ENCODE measurements at regions not wholly inside any gene's neighbourhood (a gene's known extent, or its start where the extent isn't known, plus 50 kb on each side); places are given as distances from the start of the nearest gene placed in this dataset.

GRCh38 chr7:52851547-52851946 lies 183.9 kb upstream of the POM121L12 start:
- H4K5ac ChIP-seq (ENCODE audit: low read depth, low read length) = no peak overlapping the region
- H3K79me1 ChIP-seq (ENCODE audit: low read depth in 1 of 2, low read length in 2 of 2) = no peaks in the 10 kb centered on the region
- no peaks in the 10 kb centered on the region for H4K20me1 ChIP-seq (ENCODE audit: insufficient read depth, low read length)
- H3K4me3 ChIP-seq (ENCODE audit: insufficient read depth, low read depth, low read length) = no peak overlapping the region
- POLR2A ChIA-PET (ENCODE audit: unreplicated experiment) = no interaction called here
- no peaks in the 10 kb centered on the region for H3K27me3 ChIP-seq (ENCODE audit: control insufficient read depth, insufficient read depth, low read length)
- H3K4ac ChIP-seq (ENCODE audit: low read depth, low read length) = no peak overlapping the region
- H2BK20ac ChIP-seq (ENCODE audit: low read depth, low read length) = no peak overlapping the region
- intact Hi-C loops (cut with micrococcal nuclease) = no loop called here
- H2BK120ac ChIP-seq (ENCODE audit: low read depth, low read length) = no peak overlapping the region
- no peaks in the 10 kb centered on the region for H3K9me1 ChIP-seq (ENCODE audit: insufficient read depth, low read length)
- TF ChIP-seq POLR2A (IDR thresholded peaks at IDR 0.05; ENCODE audit: low read depth, low read length) = no peak
- no peak for TF ChIP-seq MXI1 (IDR thresholded peaks at IDR 0.05; ENCODE audit: borderline replicate concordance, low read depth, low read length)
- no peak for TF ChIP-seq MAZ (IDR thresholded peaks at IDR 0.05; ENCODE audit: borderline replicate concordance, low read depth, low read length)
- TF ChIP-seq CHD1 (IDR thresholded peaks at IDR 0.05; ENCODE audit: low read depth, low read length) = no peak
- no peak for TF ChIP-seq NFE2L2 (IDR thresholded peaks at IDR 0.05; ENCODE audit: low read depth, low read length)
- peaks cover 8% of the 10 kb centered on the region; the same call in 1 of the 2 replicates for H3K9me3 ChIP-seq (ENCODE audit: control insufficient read depth, insufficient read depth, low read length)
- DNase-seq (no peak), ATAC-seq (ENCODE audit: low read depth) (no peak)
- H3K23ac ChIP-seq (ENCODE audit: low read depth, low read length) = no peak overlapping the region
- in situ Hi-C loops (cut with MboI; ENCODE audit: low sequenced_read_pairs) = no loop called here
- H3K4me1 ChIP-seq (ENCODE audit: control insufficient read depth, insufficient read depth, low read length) = no peaks in the 10 kb centered on the region
- BruUV-seq (replicated peaks) = no TSS peak
- no peaks in the 10 kb centered on the region for H3K36me3 ChIP-seq (ENCODE audit: control insufficient read depth, insufficient read depth, low read length)
- no peak overlapping the region for H3K27ac ChIP-seq (ENCODE audit: insufficient read depth, low read length)
- H2BK5ac ChIP-seq (ENCODE audit: low read depth, low read length, poor library complexity, severe bottlenecking) = no peak overlapping the region
- H2AFZ ChIP-seq (replicated peaks; ENCODE audit: low read length, poor library complexity) = no peak overlapping the region
- dilution Hi-C loops (cut with HindIII; ENCODE audit: low sequenced_read_pairs, unreplicated experiment) = no loop called here
- no peak overlapping the region for H2AK9ac ChIP-seq (replicated peaks; ENCODE audit: low read depth, low read length, poor library complexity)
- no peak overlapping the region for H3K56ac ChIP-seq (ENCODE audit: extremely low read depth, insufficient read depth, low read length)
- H4K8ac ChIP-seq (ENCODE audit: low read depth in 2 of 2, low read length in 2 of 2) = no peak overlapping the region
- H3K4me2 ChIP-seq (ENCODE audit: low read depth, low read length) = no peak overlapping the region
- CTCF ChIA-PET = no interaction called here
- H4K91ac ChIP-seq (ENCODE audit: insufficient read depth, low read depth, low read length) = no peak overlapping the region
- H3K9ac ChIP-seq (ENCODE audit: low read depth, low read length) = no peak overlapping the region
- WGBS, 2 experiments (ENCODE audit: extremely low coverage in 2 of 2, insufficient read length in 1 of 2) = no CpG with 5 or more reads among the region's 2 CpGs
- no peak overlapping the region for H2BK15ac ChIP-seq (ENCODE audit: low read depth, low read length)
- H2AK5ac ChIP-seq (ENCODE audit: low read depth, low read length) = no peak overlapping the region
- H3K14ac ChIP-seq (replicated peaks; ENCODE audit: low read depth, low read length) = no peak overlapping the region
- no peak overlapping the region for H3K18ac ChIP-seq (ENCODE audit: low read depth, low read length)
